ENCODE measurements at regions not wholly inside any gene's neighbourhood (a gene's known extent, or its start where the extent isn't known, plus 50 kb on each side); places are given as distances from the start of the nearest gene placed in this dataset.

- no peaks in the 10 kb centered on the region for H3K4me1 ChIP-seq (ENCODE audit: control insufficient read depth, insufficient read depth, low read length)
- H3K9ac ChIP-seq (ENCODE audit: extremely low read depth, low read length, poor library complexity, severe bottlenecking) = no peak overlapping the region
- no peak overlapping the region for H3K27ac ChIP-seq (ENCODE audit: low read depth, low read length)
- no peak for TF ChIP-seq CTCF (conservative IDR thresholded peaks at IDR 0.05)
- Mint-ChIP-seq H3K27ac (no peak overlapping the region), H3K36me3 (ENCODE audit: low read depth) (no peaks in the 10 kb centered on the region), H3K9me3 (no peaks in the 10 kb centered on the region), H3K4me3 (no peak overlapping the region), H3K27me3 (ENCODE audit: insufficient read depth) (no peaks in the 10 kb centered on the region), H3K4me1 (no peaks in the 10 kb centered on the region)
- no peaks in the 10 kb centered on the region for H3K9me3 ChIP-seq (ENCODE audit: control insufficient read depth, low read length)
- no peaks in the 10 kb centered on the region for H3K36me3 ChIP-seq (ENCODE audit: control insufficient read depth, insufficient read depth, low read length)
- WGBS, 2 experiments (ENCODE audit: insufficient coverage in 1 of 2, insufficient read length in 1 of 2) = 88 to 100% methylated on average over 5 to 9 of the region's 9 CpGs
- no peaks in the 10 kb centered on the region for H3K27me3 ChIP-seq (ENCODE audit: control insufficient read depth, insufficient read depth, low read length, poor library complexity, severe bottlenecking)
- DNase-seq = no peak
- no peak overlapping the region for H3K4me3 ChIP-seq (ENCODE audit: low read length)
Measured at GRCh38 chr9:91500509-91501014, 76.9 kb upstream of the NFIL3 start.

GRCh38 chr9:91496351-91496750, 72.7 kb upstream of the NFIL3 start:
- H3K36me3 Mint-ChIP-seq (ENCODE audit: low read depth) = no peaks in the 10 kb centered on the region
- TF ChIP-seq CTCF (conservative IDR thresholded peaks at IDR 0.05) = no peak
- Histone ChIP-seq H3K27ac (ENCODE audit: low read depth, low read length) (no peak overlapping the region), H3K27me3 (ENCODE audit: control insufficient read depth, insufficient read depth, low read length, poor library complexity, severe bottlenecking) (no peaks in the 10 kb centered on the region), H3K9me3 (ENCODE audit: control insufficient read depth, low read length) (no peaks in the 10 kb centered on the region), H3K4me1 (ENCODE audit: control insufficient read depth, insufficient read depth, low read length) (no peaks in the 10 kb centered on the region), H3K9ac (ENCODE audit: extremely low read depth, low read length, poor library complexity, severe bottlenecking) (no peak overlapping the region), H3K4me3 (ENCODE audit: low read length) (no peak overlapping the region), H3K36me3 (ENCODE audit: control insufficient read depth, insufficient read depth, low read length) (no peaks in the 10 kb centered on the region)
- H3K4me3 Mint-ChIP-seq = no peak overlapping the region
- 83 to 90% methylated on average over 7 of the region's 7 CpGs for WGBS, 2 experiments (ENCODE audit: insufficient coverage in 1 of 2, insufficient read length in 1 of 2)
- peaks cover 4% of the 10 kb centered on the region for H3K27me3 Mint-ChIP-seq (ENCODE audit: insufficient read depth)
- no peaks in the 10 kb centered on the region for H3K9me3 Mint-ChIP-seq
- no peaks in the 10 kb centered on the region for H3K4me1 Mint-ChIP-seq
- no peak overlapping the region for H3K27ac Mint-ChIP-seq
- no peak for DNase-seq

GRCh38 chr9:91495450-91495849, 71.8 kb upstream of the NFIL3 start:
- no peaks in the 10 kb centered on the region for H3K36me3 ChIP-seq (ENCODE audit: control insufficient read depth, insufficient read depth, low read length)
- TF ChIP-seq CTCF (conservative IDR thresholded peaks at IDR 0.05) = no peak
- H3K36me3 Mint-ChIP-seq (ENCODE audit: low read depth) = no peaks in the 10 kb centered on the region
- H3K9me3 ChIP-seq (ENCODE audit: control insufficient read depth, low read length) = no peaks in the 10 kb centered on the region
- H3K27me3 Mint-ChIP-seq (ENCODE audit: insufficient read depth) = peaks cover 4% of the 10 kb centered on the region
- no peak overlapping the region for H3K9ac ChIP-seq (ENCODE audit: extremely low read depth, low read length, poor library complexity, severe bottlenecking)
- no peaks in the 10 kb centered on the region for H3K4me1 ChIP-seq (ENCODE audit: control insufficient read depth, insufficient read depth, low read length)
- H3K4me1 Mint-ChIP-seq = no peaks in the 10 kb centered on the region
- no peaks in the 10 kb centered on the region for H3K27me3 ChIP-seq (ENCODE audit: control insufficient read depth, insufficient read depth, low read length, poor library complexity, severe bottlenecking)
- H3K27ac Mint-ChIP-seq = no peak overlapping the region
- WGBS, 2 experiments (ENCODE audit: insufficient coverage in 1 of 2, insufficient read length in 1 of 2) = 92 to 93% methylated on average over 2 to 4 of the region's 4 CpGs
- no peak for DNase-seq
- no peak overlapping the region for H3K4me3 Mint-ChIP-seq
- no peak overlapping the region for H3K27ac ChIP-seq (ENCODE audit: low read depth, low read length)
- no peaks in the 10 kb centered on the region for H3K9me3 Mint-ChIP-seq
- no peak overlapping the region for H3K4me3 ChIP-seq (ENCODE audit: low read length)
